ENCODE measurements at regions not wholly inside any gene's neighbourhood (a gene's known extent, or its start where the extent isn't known, plus 50 kb on each side); places are given as distances from the start of the nearest gene placed in this dataset.
"Not testable (repeated sequence)": the region's sequence is repeated elsewhere in the genome, so short reads cannot be mapped to it uniquely, and the experiment has no call there.

DNA sequence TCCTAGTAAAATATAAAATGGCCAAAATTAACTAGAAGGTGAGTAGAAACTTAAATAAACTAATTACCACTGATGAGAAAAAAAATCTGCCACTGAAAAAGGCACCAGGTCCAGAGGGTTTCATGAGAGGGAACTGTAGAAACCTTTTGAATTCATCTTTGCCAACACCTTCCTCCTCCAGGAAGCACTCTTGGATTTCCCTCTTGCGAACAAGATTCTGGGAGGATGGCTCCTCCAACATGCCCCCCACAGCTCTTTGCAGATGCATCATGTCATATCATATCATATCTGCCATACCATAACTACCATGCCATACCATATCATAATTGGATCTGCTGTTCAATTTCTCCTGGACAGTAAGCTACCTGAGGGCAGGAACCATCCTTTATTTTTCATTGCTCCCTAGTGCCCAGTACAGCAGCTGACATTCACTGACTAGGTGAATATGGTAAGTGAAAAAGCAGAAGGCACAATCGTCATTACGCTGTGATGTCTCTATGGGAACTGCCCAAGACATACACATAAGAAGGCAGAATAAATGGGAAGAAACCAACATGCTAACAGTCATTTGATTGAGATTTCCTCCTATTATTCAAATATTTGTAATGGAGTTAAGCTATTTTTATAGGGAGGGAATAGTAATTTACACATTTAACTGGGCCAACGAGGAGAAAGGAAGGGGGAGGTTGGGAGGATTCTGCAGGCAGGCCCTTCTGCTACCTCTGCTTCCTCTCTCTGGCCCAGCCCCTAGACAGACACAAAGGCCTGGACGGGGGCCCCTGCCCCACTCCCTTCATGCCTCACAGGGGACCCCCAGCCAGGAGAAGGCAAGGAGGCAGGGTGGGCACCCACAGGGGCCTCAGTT lies 110.1 kb upstream of the SMURF2 start:
- DNase-seq, result no peak

DNA sequence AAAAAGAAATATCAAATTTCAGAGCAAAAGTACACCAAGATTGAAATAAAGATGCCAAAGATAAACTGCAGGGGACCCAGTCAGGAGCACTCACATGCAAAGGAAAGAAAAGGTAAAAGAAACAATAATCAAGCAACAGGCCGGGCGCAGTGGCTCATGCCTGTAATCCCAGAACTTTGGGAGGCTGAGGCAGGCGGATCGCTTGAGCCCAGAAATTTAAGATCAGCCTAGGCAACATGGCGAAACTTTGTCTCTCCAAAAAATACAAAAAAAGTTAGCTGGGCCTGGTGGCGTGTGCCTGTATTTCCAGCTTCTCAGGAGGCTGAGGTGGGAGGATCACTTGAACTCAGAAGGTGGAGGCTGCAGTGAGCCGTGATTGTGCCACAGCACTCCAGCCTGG lies 107.6 kb upstream of the SMURF2 start:
- no peak for DNase-seq

DNA sequence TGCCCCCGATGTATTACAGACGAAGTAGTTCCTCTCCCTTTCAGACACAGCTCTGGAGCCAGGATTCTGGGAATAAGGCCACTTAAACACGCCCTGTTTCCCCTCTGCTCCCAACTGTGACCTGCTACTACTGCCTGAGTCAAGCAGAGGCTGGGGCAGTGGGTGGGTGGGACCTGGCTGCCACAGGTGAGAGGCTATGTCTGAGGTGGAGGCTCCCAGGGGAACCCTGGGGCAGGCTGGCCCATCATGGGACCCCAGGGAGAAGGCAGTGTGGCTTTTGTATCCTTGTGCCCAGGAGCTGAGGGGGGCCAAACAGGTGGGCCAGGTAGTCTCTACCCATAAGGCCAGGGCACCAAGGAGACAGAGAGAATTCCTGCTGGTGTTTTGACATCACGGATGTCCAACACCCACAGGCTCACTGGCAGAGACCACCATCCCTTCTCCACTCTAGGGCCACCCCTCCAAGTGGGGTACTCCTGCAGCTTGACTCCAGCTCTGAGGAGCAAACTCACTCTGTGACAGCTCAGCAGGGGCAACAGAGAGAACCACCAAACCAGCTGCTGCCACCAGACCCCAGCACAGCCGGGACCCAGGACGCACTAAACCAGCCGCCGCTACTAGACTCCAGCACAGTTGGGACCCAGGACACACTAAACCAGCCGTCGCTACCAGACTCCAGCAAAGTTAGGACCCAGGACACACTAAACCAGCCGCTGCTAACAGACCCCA lies 105.3 kb upstream of the SMURF2 start:
- DNase-seq, result no peak

DNA sequence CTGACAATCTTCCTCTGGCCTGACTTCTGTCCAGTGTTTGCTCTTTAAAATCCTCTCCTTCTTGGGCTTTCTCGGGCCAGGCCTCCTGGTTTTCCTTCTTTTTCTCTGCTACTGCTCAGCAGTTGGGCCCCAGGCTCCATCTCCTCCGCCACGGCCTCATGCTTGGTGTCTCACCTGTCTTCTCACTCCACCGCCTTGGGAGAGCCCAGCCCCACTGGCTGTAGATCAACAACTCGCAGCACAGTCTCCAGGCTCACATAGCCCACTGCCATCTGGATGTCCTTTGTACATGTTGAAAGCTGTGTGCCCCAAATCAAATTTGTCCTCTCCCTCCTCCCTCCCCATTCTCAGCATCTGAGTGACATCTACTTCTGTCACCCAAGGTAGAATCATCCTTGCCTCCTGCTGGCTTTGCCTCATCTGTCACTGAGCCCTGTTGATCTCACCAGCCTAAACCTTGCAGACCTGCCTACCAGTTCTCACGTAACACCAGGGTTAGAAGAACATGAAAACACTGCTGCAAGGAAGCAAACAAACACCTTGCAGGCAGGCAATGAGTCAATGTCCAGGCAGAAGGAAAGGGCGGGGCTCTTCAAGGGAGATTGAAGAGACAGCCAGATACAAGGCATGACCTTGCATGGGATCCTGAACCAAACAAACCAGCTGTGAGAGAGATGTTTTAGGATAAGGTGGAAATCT lies 103.2 kb upstream of the SMURF2 start:
- no peak for DNase-seq

DNA sequence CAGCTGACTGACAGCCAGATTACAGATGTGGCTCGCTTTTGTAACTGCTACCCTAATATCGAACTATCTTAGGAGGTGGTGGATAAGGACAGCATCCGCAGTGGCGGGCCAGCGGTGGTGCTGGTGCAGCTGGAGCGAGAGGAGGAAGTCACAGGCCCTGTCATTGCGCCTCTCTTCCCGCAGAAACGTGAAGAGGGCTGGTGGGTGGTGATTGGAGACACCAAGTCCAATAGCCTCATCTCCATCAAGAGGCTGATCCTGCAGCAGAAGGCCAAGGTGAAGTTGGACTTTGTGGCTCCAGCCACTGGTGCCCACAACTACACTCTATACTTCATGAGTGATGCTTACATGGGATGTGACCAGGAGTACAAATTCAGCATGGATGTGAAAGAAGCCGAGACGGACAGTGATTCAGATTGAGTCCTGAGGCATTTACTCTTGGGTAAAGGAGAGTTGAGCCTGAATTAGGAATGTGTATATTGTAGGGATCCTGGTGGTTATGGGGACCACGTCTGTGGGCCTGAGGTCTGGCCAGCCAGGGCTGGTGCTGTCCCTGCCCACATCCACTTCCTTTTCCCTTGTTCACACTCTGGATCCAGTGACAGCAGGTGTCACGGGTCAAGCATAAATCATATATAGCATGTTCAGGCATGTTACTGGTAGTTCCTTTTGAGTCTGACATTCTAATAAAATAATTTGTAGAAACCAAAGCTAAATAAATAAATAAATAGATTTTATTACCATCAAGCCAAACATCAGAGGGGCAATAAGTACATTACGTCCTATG lies 89.0 kb upstream of the SMURF2 start:
- no peak for DNase-seq

DNA sequence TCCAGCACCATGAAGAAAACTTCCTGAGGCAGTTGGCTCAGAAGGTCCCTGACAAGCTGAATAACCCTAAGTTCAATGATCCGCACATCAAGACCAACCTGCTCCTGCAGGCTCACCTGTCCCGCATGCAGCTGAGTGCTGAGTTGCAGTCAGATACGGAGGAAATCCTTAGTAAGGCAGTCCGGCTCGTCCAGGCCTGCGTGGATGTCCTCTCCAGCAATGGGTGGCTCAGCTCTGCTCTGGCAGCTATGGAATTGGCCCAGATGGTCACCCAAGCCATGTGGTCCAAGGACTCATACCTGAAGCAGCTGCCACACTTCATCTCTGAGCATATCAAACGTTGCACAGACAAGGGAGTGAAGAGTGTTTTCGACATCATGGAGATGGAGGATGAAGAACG lies 88.4 kb upstream of the SMURF2 start:
- no peak for DNase-seq

DNA sequence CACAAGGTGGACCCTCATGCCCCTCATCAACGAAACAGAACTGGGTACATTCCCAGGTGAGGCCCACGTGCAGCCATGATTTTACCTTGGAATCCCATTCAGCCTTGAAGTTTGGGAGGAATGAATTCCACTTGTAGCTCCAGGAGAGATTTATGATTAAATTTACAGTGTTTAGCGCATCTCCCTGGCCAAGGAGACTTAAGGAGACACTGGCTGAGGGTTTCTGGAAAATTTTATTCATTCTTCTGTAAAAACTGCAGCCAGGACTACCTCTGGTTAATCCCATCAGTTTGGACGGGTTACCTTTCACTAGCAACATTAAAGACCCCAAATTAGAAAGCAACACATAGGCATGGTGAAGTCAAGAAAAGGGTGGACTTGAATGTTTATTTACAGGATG lies 87.2 kb upstream of the SMURF2 start:
- no peak for DNase-seq

DNA sequence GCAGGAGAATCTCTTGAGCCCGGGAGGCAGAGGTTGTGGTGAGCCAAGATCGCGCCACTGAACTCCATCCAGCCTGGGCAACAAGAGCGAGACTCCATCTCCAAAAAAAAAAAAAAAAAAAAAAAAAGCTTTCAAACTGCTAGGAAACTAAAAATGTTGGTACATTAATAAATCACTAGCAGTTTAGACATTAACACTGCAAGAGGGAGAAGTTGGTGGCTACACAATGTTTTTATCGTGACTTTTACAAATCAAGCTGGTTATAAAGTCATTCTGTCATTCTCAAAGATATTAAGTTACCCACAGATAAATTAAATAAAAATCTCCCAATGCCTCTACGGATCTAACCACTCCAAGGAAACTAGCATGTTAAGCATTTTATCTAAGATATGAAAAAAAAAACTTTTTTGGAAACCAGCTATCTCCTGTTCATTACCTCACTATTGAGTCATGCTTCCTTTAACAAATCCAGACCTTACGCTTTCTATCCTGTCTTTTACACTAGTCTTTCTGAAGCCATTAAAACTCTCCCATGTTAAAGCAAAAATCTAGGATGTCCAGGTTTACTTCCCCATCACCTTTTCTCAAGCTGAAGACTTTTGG lies 85.9 kb upstream of the SMURF2 start:
- no peak for DNase-seq

DNA sequence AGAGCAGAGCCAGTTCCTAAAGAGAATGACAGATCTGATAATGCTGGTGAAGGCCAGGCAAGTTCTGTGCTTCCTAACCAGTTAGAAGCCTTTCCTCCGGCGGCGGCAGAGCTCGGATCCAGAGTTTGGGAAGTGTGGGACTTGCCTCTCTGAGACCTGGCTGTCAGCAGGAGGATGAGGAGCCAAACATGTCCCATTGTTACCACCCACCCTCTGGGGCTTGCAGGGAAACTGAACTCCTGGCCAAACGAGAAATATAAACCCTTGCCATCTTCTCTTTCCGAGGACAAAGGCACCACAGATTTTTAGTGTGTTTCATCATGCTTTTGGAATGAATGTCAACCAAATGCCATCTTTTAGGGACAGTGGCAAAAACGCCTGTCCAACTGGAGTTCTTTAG lies 80.2 kb upstream of the SMURF2 start:
- DNase-seq, result no peak

DNA sequence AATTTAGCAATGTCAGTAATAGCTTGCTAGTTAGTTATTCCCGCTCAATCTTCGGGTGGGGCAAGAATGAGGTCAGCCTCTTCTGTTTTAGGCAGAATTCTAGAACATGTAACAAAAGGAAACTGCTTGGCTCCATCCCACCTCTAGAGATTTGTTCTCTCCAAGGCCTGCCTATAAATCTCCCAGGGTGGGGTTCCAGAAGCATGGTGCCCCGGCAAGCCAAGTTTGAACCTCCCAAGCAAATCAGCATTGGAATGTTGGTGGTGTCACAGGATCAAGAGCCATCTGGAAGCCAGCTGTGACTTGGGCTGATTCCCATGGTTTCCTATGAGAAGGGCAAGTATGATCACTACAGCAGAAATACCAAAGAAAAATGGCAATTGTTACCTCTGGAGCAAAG lies 79.8 kb upstream of the SMURF2 start:
- not testable (repeated sequence) for DNase-seq

DNA sequence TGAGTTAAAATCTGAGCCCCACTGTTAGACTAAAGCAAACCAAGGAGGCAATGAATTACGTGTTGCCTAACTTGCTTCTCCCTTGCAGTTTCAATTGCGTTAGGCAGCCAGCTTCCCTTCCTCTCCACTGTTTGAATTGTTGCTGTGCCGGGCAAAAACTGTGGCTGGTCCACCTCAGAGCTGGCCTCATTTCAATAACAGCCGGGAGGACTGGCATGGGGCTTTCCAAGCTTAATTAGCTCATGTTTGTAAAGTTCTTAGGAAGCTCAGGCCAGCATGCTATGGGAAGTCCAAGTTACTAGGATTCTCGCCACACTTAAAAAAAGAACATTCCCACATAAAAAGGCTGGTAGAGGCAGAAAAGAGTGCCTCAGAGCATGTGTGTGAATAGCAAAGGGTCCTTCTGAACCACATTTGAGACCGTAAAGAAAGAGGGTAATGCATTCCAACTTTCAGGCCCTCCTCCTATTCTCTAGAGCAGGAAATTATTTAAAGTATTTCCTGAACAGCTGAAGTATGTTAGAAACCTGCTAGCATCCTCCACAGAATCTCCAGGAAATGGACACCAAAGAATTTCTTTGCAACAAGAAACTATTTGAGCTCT lies 79.0 kb upstream of the SMURF2 start:
- DNase-seq, result no peak

DNA sequence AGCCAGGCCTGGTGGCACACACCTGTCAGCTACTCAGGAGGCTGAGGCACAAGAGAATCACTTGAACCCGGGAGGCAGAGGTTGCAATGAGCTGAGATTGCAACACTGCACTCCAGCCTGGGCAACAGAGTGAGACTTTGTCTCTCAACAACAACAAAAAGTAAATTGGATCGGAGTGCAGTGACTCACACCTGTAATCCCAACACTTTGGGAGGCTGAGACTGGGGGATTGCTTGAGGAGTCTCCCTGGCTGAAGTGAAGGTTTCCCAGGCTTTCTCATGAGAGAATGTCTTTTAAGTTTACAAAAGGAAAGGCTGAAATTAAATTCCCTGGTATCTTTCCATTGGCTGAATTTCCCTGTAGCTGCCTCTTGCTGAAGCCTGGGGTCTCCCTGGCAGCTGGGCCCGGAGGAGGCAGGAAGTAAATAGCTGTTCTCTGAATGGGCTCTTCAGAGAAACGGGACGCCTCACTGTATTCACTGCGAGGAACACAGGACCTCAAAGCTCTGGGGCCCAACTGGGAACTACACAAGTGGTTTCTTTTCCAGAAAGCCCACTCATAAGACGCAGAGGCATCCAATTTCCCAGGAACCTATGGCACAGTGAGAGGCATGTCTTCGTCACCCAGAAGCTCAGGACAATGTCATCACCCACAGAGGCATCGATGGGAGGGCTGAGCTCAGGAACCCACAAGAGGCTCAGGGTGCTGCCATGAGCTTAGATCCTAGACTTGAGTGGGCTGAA lies 77.4 kb upstream of the SMURF2 start:
- no peak for DNase-seq

DNA sequence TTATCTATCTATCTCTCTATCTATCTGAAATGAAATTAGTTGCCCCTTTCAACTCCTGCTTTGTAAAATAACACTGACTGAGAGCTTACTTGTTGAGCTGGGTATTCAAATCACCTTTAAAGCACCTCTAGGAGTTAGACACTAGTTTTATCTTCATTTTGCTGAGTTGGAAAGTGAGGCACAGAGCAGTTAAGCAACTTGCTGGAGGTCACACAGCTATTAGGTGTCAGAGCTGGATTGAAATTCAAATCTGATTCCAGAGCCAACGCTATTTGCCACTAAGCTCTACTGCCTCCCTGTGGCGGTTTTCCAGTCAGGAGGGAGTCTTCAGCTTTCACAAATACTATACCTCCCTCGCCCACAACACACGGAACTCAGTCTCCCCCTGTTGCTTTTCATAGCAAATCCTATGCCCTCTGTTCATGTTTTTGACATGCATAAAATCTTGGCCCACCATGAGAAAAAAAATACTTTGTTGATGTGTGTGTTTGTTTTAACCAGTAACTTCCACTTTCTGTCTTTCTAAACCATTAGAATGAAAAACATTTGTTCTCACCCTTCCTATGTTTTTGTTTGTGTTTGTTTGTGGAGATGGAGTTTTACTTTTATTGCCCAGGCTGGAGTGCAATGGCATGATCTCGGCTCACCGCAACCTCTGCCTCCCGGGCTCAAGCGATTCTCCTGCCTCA lies 74.8 kb upstream of the SMURF2 start:
- DNase-seq, result no peak

DNA sequence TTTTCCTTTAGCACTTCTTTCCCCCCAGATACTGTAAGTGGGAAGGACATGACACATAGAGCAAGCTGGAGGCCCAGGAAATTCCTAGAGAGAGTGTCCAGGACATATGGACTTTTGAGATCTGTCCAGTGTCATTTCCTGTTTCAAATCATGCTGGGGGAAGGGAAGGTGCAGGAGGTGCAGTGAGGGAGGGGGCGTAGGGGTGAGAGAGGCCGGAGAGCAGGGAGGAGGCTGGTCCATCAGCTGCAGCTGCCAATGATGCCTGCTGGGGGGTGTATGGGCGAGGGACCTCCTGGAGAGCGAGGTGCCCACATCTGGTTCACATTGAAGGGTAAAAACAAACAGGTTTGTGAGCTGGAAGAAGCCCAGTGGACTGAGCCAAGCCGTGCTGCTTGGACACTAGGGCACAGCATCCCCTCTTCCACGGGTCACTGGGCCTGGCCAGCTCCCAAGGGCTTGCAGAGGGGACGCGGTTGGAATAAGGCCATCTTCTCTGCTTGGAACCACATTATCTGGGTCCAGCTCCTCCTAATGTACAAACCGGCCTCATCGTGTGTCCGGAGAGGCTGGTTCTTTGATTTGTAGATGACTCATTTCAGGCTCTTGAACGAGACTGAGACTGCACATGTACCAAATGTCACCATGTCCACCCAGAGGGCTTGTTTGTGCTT lies 70.4 kb upstream of the SMURF2 start:
- no peak for DNase-seq

DNA sequence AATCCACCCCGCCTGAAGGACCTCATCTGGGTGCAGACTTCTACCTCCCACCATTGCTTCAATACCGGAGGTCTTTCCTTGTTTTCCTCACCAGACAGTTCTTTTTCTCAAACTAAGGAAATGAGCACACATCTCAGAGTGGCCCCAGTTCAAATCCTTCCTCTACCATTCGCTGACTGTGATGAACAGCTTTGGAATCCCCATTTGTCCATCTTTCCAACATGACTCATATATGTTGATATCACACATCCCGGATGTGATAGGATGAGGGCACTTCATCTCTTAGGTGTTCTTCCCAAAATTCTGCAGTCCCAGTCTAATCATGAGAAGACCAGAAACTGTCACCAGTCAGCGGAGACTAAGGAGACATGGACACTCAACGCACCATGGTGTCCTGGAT lies 67.9 kb upstream of the SMURF2 start:
- DNase-seq, result not testable (repeated sequence)

DNA sequence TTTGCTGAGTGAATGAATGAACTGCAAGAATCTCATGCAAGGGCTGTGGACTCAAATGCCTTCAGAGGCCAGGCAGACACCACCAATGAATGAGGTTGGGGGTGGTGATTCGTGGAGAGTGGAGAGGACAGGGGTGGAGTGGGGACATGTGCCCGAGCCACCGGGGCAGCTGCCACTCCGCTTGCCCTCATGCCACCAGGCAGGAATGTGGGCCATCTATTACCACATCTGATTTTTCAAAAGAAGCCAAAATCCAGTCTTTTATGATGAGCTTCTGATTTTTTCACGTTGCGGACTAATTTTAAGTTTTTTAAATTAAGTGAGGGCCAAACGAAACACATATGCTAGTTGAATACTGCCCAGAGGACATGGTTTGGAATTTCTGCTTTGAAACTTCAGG lies 67.1 kb upstream of the SMURF2 start:
- DNase-seq, result no peak

DNA sequence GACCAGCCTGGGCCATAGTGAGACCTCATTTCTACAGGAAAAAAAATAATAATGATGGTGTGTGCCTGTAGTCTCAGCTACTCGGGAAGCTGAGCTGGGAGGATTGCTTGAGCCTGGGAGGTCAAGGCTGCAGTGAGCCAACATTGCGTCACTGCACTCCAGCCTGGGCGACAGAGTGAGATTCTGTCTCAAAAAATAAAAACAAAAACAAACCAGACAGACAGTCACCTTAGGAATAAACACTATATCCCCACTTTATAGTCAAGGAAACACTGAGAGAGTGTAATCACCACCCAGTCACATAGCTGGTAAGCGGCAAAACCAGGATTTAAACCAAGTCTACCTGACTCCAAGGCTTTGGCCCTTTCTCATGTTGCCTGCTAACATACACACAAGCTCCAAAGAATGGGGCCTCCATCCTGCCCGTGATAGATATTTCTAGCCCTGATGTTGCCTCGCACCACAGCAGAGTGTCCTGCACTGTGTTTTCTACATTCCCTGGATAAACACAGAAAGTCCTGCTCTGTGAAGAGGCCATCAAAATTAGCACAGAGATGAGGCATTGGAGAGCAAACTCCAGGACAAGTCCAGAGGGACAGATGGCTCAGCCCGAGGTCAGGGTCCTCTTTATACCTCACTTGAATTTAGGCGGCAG lies 66.1 kb upstream of the SMURF2 start:
- no peak for DNase-seq

DNA sequence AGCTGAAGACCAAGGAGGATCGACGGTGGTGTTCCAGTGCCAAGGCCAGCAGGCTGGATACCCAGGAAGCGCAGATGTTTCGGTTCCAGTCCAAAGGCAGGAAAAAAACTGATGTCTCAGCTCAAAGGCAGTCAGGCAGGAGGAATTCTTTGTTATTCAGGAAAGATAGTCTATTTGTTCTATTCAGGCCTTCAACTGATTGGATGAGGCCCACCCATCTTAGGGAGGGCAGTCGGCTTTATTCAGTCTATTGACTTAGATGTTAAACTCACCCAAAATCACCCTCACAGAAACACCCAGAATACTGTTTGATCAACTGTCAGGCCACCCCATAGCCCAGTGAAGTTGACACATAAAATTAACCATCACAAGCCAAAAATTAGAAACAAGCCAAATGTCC lies 63.9 kb upstream of the SMURF2 start:
- DNase-seq, result not testable (repeated sequence)

DNA sequence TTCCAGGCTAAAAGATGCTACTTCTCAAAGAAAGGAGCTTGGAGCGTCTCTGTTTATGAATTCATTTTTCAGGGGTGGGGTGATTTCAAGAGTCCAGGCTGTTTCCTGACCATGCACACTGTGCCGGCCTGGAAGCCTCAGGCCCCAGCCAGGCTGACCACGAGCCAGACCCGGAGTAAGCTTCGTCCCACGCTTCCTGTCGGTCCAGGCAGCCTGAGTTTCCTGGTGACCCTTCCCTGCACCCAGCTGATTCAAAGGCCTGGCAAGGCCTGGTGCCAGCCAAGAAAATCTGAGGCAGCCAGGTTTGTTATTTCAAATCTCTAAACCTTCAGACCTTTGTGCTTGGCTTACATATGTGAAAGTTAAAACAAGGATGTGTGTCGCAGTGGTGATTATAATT lies 62.1 kb upstream of the SMURF2 start:
- not testable (repeated sequence) for DNase-seq

DNA sequence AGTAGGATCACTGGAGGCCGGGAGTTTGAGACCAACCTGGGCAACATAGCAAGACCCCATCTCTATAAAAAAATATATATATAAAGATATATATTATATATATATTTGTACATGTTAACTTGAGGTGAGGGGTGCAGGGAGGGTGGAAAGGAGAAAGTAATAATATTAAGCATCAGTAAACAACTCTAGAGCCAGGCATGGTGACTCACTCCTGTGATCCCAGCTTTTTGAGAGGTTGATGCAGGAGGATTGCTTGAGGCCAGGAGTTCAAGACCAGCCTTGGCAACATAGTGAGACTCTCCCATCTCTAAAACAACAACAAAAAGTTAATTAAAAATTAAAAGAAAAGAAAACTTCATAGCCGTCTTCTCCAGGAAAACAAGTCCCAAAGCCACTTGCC lies 61.7 kb upstream of the SMURF2 start:
- DNase-seq, result no peak

All from NCI-H446 treated with DMSO at 0.1 percent for 48 hours (cell line).